ENCODE measurements at regions not wholly inside any gene's neighbourhood (a gene's known extent, or its start where the extent isn't known, plus 50 kb on each side); places are given as distances from the start of the nearest gene placed in this dataset.

DNA sequence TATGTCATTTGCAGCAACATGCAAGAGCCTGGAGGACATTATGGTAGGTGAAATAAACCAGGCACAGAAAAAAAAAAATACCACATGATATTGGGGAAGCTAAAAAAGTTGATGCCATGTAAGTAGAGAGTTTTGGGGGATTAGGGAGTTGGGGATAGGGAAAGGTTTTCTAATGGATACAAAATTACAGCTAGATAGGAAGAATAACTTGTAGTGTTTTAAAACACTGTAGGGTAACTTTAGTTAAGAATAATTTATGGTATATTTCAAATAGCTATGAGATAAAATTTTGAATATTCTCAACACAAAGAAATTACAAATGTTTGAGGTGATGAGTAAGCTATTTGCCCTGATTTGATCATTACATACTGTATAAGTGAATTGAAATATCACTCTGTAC, 1456.7 kb upstream of the MIR17HG start:
- TF ChIP-seq EZH2 (IDR thresholded peaks at IDR 0.05; ENCODE audit: borderline replicate concordance, low read depth, low read length, poor library complexity, severe bottlenecking) (no peak), CTCF (conservative IDR thresholded peaks at IDR 0.05; ENCODE audit: low read depth, low read length) (no peak)

All from A673 (cell line).